ENCODE measurements at regions not wholly inside any gene's neighbourhood (a gene's known extent, or its start where the extent isn't known, plus 50 kb on each side); places are given as distances from the start of the nearest gene placed in this dataset.

- no peak for DNase-seq
Measured at GRCh38 chr18:45119876-45120275, 439.2 kb downstream of the SETBP1 start.

GRCh38 chr18:45121146-45121545 lies 440.5 kb downstream of the SETBP1 start:
- no peak for DNase-seq

GRCh38 chr18:45122506-45122905 lies 441.8 kb downstream of the SETBP1 start:
- no peak for DNase-seq

- DNase-seq: no peak
Measured at GRCh38 chr18:45127405-45127804, 446.7 kb downstream of the SETBP1 start.

GRCh38 chr18:45133276-45133675 lies 452.6 kb downstream of the SETBP1 start:
- DNase-seq: no peak

GRCh38 chr18:45136381-45137086 lies 455.8 kb downstream of the SETBP1 start:
- DNase-seq: no peak

- no peak for DNase-seq
Measured at GRCh38 chr18:45137087-45137419, 456.4 kb downstream of the SETBP1 start.

- DNase-seq: no peak
Measured at GRCh38 chr18:45139478-45139877, 458.8 kb downstream of the SETBP1 start.

GRCh38 chr18:45142868-45143267 lies 462.2 kb downstream of the SETBP1 start:
- peak in 1 of 56 donors; percentile 9 for DNase-seq

GRCh38 chr18:45149712-45150111 lies 465.6 kb upstream of the SLC14A2 start:
- no peak for DNase-seq

- no peak for DNase-seq
Measured at GRCh38 chr18:45151645-45152044, 463.6 kb upstream of the SLC14A2 start.

- DNase-seq: no peak
Measured at GRCh38 chr18:45155526-45155925, 459.8 kb upstream of the SLC14A2 start.

GRCh38 chr18:45156946-45157345 lies 458.3 kb upstream of the SLC14A2 start:
- DNase-seq: no peak

- DNase-seq: no peak
Measured at GRCh38 chr18:45157576-45157975, 457.7 kb upstream of the SLC14A2 start.

GRCh38 chr18:45161850-45162249 lies 453.4 kb upstream of the SLC14A2 start:
- DNase-seq: no peak

GRCh38 chr18:45163871-45164270 lies 451.4 kb upstream of the SLC14A2 start:
- DNase-seq: no peak

GRCh38 chr18:45164551-45164950 lies 450.7 kb upstream of the SLC14A2 start:
- DNase-seq: no peak

GRCh38 chr18:45165176-45165713 lies 450.0 kb upstream of the SLC14A2 start:
- no peak for DNase-seq

GRCh38 chr18:45165871-45166270 lies 449.4 kb upstream of the SLC14A2 start:
- no peak for DNase-seq

- no peak for DNase-seq
Measured at GRCh38 chr18:45166341-45166835, 448.9 kb upstream of the SLC14A2 start.

- DNase-seq: no peak
Measured at GRCh38 chr18:45166836-45167551, 448.3 kb upstream of the SLC14A2 start.

- no peak for DNase-seq
Measured at GRCh38 chr18:45167631-45168280, 447.5 kb upstream of the SLC14A2 start.
